ENCODE measurements at regions not wholly inside any gene's neighbourhood (a gene's known extent, or its start where the extent isn't known, plus 50 kb on each side); places are given as distances from the start of the nearest gene placed in this dataset.

DNA sequence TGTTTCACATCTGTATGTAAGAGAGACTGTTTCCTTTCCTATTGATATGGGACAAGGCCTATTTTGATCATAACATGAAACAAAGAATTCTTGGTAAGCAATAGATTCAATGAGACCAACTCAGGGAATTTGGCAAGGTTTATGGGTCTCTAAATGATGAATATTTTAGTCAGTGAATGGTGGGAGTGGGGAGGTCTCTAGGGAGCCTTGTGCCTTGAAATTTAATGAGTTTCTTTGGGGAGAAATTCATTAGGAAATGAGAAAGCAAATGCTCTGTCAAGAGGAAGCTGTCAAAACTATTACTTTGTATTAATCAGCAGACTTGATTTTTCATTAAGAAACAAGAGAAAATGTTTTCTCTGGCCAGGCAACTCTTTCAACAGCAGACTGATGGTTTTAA is 921.7 kb upstream of the API5 start:
- Histone ChIP-seq H3K27me3 (ENCODE audit: insufficient read depth, poor library complexity, severe bottlenecking) (no peaks in the 10 kb centered on the region), H3K27ac (replicated peaks) (no peak overlapping the region), H3K4me3 (replicated peaks; ENCODE audit: insufficient read depth, low read length) (no peak overlapping the region)
- TF ChIP-seq GABPA (IDR thresholded peaks at IDR 0.05; ENCODE audit: low read depth) (no peak), SPI1 (IDR thresholded peaks at IDR 0.05; ENCODE audit: borderline replicate concordance, low read depth) (no peak), POLR2AphosphoS5 (IDR thresholded peaks at IDR 0.05; ENCODE audit: low read depth) (no peak)
- TF ChIP-seq, protein P1, sequence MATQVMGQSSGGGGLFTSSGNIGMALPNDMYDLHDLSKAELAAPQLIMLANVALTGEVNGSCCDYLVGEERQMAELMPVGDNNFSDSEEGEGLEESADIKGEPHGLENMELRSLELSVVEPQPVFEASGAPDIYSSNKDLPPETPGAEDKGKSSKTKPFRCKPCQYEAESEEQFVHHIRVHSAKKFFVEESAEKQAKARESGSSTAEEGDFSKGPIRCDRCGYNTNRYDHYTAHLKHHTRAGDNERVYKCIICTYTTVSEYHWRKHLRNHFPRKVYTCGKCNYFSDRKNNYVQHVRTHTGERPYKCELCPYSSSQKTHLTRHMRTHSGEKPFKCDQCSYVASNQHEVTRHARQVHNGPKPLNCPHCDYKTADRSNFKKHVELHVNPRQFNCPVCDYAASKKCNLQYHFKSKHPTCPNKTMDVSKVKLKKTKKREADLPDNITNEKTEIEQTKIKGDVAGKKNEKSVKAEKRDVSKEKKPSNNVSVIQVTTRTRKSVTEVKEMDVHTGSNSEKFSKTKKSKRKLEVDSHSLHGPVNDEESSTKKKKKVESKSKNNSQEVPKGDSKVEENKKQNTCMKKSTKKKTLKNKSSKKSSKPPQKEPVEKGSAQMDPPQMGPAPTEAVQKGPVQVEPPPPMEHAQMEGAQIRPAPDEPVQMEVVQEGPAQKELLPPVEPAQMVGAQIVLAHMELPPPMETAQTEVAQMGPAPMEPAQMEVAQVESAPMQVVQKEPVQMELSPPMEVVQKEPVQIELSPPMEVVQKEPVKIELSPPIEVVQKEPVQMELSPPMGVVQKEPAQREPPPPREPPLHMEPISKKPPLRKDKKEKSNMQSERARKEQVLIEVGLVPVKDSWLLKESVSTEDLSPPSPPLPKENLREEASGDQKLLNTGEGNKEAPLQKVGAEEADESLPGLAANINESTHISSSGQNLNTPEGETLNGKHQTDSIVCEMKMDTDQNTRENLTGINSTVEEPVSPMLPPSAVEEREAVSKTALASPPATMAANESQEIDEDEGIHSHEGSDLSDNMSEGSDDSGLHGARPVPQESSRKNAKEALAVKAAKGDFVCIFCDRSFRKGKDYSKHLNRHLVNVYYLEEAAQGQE (IDR thresholded peaks at IDR 0.05; ENCODE audit: insufficient replicate concordance, low read depth), result no peak
- TF ChIP-seq, protein P2, sequence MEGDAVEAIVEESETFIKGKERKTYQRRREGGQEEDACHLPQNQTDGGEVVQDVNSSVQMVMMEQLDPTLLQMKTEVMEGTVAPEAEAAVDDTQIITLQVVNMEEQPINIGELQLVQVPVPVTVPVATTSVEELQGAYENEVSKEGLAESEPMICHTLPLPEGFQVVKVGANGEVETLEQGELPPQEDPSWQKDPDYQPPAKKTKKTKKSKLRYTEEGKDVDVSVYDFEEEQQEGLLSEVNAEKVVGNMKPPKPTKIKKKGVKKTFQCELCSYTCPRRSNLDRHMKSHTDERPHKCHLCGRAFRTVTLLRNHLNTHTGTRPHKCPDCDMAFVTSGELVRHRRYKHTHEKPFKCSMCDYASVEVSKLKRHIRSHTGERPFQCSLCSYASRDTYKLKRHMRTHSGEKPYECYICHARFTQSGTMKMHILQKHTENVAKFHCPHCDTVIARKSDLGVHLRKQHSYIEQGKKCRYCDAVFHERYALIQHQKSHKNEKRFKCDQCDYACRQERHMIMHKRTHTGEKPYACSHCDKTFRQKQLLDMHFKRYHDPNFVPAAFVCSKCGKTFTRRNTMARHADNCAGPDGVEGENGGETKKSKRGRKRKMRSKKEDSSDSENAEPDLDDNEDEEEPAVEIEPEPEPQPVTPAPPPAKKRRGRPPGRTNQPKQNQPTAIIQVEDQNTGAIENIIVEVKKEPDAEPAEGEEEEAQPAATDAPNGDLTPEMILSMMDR (IDR thresholded peaks at IDR 0.05; ENCODE audit: insufficient read depth, low read length), result no peak
- no peak for DNase-seq (ENCODE audit: low read depth in 1 of 2, low spot score in 1 of 2)

DNA sequence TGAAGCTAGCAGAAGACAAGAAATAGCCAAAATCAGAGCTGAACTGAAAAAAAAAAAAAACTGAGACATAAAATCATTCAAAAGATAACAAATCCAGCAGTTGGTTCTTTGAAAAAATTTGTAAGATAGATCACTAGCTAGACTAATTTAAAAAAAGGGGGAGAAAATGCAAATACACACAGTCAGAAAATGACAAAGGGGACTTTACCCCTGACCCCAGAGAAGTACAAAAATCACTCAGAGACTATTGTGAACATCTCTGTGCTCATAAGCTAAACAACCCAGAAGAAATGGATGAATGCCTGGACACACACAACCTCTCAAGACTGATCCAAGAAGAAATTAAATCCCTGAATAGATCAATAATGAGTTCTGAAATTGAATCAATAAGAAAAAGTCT is 914.3 kb upstream of the API5 start:
- no peak overlapping the region for H3K27ac ChIP-seq (replicated peaks)
- no peak overlapping the region for H3K4me3 ChIP-seq (replicated peaks; ENCODE audit: insufficient read depth, low read length)
- no peak for DNase-seq (ENCODE audit: low read depth in 1 of 2, low spot score in 1 of 2)
- H3K27me3 ChIP-seq (ENCODE audit: insufficient read depth, poor library complexity, severe bottlenecking), result no peaks in the 10 kb centered on the region
- TF ChIP-seq GABPA (IDR thresholded peaks at IDR 0.05; ENCODE audit: low read depth), result no peak
- no peak for TF ChIP-seq SPI1 (IDR thresholded peaks at IDR 0.05; ENCODE audit: borderline replicate concordance, low read depth)
- no peak for TF ChIP-seq POLR2AphosphoS5 (IDR thresholded peaks at IDR 0.05; ENCODE audit: low read depth)
- TF ChIP-seq, protein P1 (IDR thresholded peaks at IDR 0.05; ENCODE audit: insufficient replicate concordance, low read depth), result no peak
- TF ChIP-seq, protein P2 (IDR thresholded peaks at IDR 0.05; ENCODE audit: insufficient read depth, low read length), result no peak

DNA sequence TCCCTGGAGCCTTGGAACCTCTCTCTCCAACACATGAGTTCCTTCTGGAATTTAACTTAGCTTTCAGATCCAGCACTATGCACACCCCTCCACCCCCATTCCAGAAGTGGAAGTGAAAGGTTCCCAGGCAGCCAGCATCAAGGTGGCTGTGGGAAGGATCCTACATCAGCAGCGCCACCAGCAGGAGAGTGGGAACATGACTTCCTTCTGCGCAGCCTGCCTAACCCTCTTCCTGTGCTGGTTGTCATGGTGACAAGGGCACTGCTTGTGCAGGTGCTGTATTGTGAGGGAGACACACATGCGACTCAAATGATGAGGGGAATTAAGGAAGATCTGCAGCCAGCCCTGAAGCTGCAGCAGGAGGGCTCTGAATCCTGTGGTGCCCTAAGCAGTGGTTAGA is 904.5 kb upstream of the API5 start:
- H3K27me3 ChIP-seq (ENCODE audit: insufficient read depth, poor library complexity, severe bottlenecking), result no peaks in the 10 kb centered on the region
- TF ChIP-seq SPI1 (IDR thresholded peaks at IDR 0.05; ENCODE audit: borderline replicate concordance, low read depth) (no peak), POLR2AphosphoS5 (IDR thresholded peaks at IDR 0.05; ENCODE audit: low read depth) (no peak), GABPA (IDR thresholded peaks at IDR 0.05; ENCODE audit: low read depth) (no peak)
- TF ChIP-seq, protein P1 (IDR thresholded peaks at IDR 0.05; ENCODE audit: insufficient replicate concordance, low read depth), result no peak
- TF ChIP-seq, protein P2 (IDR thresholded peaks at IDR 0.05; ENCODE audit: insufficient read depth, low read length), result no peak
- H3K27ac ChIP-seq (replicated peaks), result no peak overlapping the region
- DNase-seq (ENCODE audit: low read depth in 1 of 2, low spot score in 1 of 2), result no peak
- H3K4me3 ChIP-seq (replicated peaks; ENCODE audit: insufficient read depth, low read length), result no peak overlapping the region
